Neural progenitor cell (in vitro differentiated cells): ENCODE measurements at regions not wholly inside any gene's neighbourhood (a gene's known extent, or its start where the extent isn't known, plus 50 kb on each side); places are given as distances from the start of the nearest gene placed in this dataset.

Experiments
- DNase-seq: peaks from one replicate; pipeline ENCODE4 v3.0.0-alpha.2; 2016; ENCODE audit warnings: low spot score
- H2AFZ ChIP-seq: fragments of 200-600 bp; sonication (generic); replicated peaks from 2 replicates; pipeline ENCODE4 v1.6.1; 2016; ENCODE audit warnings: antibody characterized with exemption
- H3F3A ChIP-seq: fragments of 200-600 bp; sonication (generic); 2 replicates; pipeline ENCODE4 v1.6.1; 2016; ENCODE audit warnings: antibody characterized with exemption, low read depth
- H3K27ac ChIP-seq: fragments of 200-600 bp; sonication (generic); 2 replicates; pipeline ENCODE4 v1.5.1; 2016; ENCODE audit warnings: mild to moderate bottlenecking
- H3K27me3 ChIP-seq: fragments of 200-600 bp; sonication (generic); 2 replicates; pipeline ENCODE4 v1.6.1; 2016; ENCODE audit warnings: mild to moderate bottlenecking, moderate library complexity
- H3K36me3 ChIP-seq: fragments of 200-600 bp; sonication (generic); 2 replicates; pipeline ENCODE4 v1.5.1; 2016
- H3K4me1 ChIP-seq: fragments of 200-600 bp; sonication (generic); 2 replicates; pipeline ENCODE4 v1.6.1; 2016; ENCODE audit warnings: mixed run types
- H3K4me2 ChIP-seq: fragments of 200-600 bp; sonication (generic); 2 replicates; pipeline ENCODE4 v1.6.1; 2016
- H3K4me3 ChIP-seq: fragments of 200-600 bp; sonication (generic); 2 replicates; pipeline ENCODE4 v1.5.1; 2016
- H3K79me2 ChIP-seq: fragments of 200-600 bp; sonication (generic); 2 replicates; pipeline ENCODE4 v1.6.1; 2016; ENCODE audit warnings: low read depth
- H3K9ac ChIP-seq: fragments of 200-600 bp; sonication (generic); 2 replicates; pipeline ENCODE4 v1.6.1; 2016
- H3K9me3 ChIP-seq: fragments of 200-600 bp; sonication (generic); 2 replicates; pipeline ENCODE4 v1.5.1; 2016; ENCODE audit warnings: low read depth
- H4K20me1 ChIP-seq: fragments of 200-600 bp; sonication (generic); 2 replicates; pipeline ENCODE4 v1.6.1; 2016; ENCODE audit warnings: low read depth
- H3K27ac Mint-ChIP-seq: 3 replicates; pipeline ENCODE4 v1.8.0; 2021; ENCODE audit warnings: mixed read lengths
- H3K27me3 Mint-ChIP-seq: 2 replicates; pipeline ENCODE4 v1.8.0; 2022; ENCODE audit warnings: low read depth, mild to moderate bottlenecking, inconsistent platforms, moderate library complexity, mixed read lengths; ENCODE audit not compliant: insufficient read depth
- H3K36me3 Mint-ChIP-seq: 3 replicates; pipeline ENCODE4 v1.8.0; 2021; ENCODE audit warnings: mixed read lengths
- H3K4me1 Mint-ChIP-seq: 3 replicates; pipeline ENCODE4 v1.8.0; 2021; ENCODE audit warnings: mixed read lengths
- H3K4me3 Mint-ChIP-seq: 3 replicates; pipeline ENCODE4 v1.8.0; 2021; ENCODE audit warnings: mild to moderate bottlenecking, moderate library complexity, mixed read lengths
- H3K9me3 Mint-ChIP-seq: 3 replicates; pipeline ENCODE4 v1.8.0; 2020; ENCODE audit warnings: mixed read lengths
- EZH2 ChIP-seq: fragments of 200-600 bp; sonication (generic); IDR thresholded peaks from 2 replicates; pipeline ENCODE4 v1.6.1; 2017; ENCODE audit warnings: antibody characterized with exemption, mild to moderate bottlenecking, moderate library complexity
- EZH2phosphoT487 ChIP-seq: fragments of 200-600 bp; sonication (generic); IDR thresholded peaks from 2 replicates; pipeline ENCODE4 v1.6.1; 2017; ENCODE audit warnings: antibody characterized with exemption
- TF ChIP-seq, protein P1 (sequence below): fragments of 200-600 bp; sonication (generic); IDR thresholded peaks from 2 replicates; pipeline ENCODE4 v1.5.1; 2017; ENCODE audit warnings: antibody characterized with exemption, mild to moderate bottlenecking

DNA sequence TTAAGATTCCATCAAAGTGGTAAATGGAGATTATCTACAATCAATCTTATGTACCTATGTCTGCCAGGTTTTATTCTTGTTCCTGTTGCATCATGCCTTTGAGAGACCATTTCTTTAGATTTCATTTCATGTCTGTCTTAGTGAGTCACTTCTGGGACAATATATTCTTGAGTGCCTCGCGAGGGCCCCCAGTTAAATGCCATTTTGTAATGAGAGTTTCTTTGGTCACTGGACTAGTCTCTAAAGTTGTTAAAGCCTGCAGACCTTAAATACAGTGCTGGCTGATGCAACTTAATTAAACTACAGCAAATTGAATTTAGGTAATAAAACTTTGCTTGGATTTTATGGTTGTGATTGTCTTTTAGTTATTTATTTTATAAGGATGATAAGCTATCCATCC, 87.2 kb upstream of the PITX2 start:
- no peaks in the 10 kb centered on the region for H3K4me1 ChIP-seq
- H3K4me2 ChIP-seq, result no peak overlapping the region
- H2AFZ ChIP-seq, result no peak overlapping the region
- no peaks in the 10 kb centered on the region for H3K4me1 Mint-ChIP-seq
- peaks cover 3% of the 10 kb centered on the region for H3K9me3 Mint-ChIP-seq
- no peak overlapping the region for H3K27ac ChIP-seq
- H3F3A ChIP-seq, result no peaks in the 10 kb centered on the region
- H3K4me3 Mint-ChIP-seq, result no peak overlapping the region
- no peaks in the 10 kb centered on the region for H3K27me3 ChIP-seq
- H3K27me3 Mint-ChIP-seq, result peaks cover 4% of the 10 kb centered on the region
- H3K9me3 ChIP-seq, result no peaks in the 10 kb centered on the region
- no peak overlapping the region for H3K4me3 ChIP-seq
- H4K20me1 ChIP-seq, result no peaks in the 10 kb centered on the region
- no peak overlapping the region for H3K9ac ChIP-seq
- TF ChIP-seq, protein P1, sequence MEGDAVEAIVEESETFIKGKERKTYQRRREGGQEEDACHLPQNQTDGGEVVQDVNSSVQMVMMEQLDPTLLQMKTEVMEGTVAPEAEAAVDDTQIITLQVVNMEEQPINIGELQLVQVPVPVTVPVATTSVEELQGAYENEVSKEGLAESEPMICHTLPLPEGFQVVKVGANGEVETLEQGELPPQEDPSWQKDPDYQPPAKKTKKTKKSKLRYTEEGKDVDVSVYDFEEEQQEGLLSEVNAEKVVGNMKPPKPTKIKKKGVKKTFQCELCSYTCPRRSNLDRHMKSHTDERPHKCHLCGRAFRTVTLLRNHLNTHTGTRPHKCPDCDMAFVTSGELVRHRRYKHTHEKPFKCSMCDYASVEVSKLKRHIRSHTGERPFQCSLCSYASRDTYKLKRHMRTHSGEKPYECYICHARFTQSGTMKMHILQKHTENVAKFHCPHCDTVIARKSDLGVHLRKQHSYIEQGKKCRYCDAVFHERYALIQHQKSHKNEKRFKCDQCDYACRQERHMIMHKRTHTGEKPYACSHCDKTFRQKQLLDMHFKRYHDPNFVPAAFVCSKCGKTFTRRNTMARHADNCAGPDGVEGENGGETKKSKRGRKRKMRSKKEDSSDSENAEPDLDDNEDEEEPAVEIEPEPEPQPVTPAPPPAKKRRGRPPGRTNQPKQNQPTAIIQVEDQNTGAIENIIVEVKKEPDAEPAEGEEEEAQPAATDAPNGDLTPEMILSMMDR, result no peak
- TF ChIP-seq EZH2, result no peak
- TF ChIP-seq EZH2phosphoT487, result no peak
- DNase-seq, result no peak
- H3K36me3 ChIP-seq, result no peaks in the 10 kb centered on the region
- H3K79me2 ChIP-seq, result no peaks in the 10 kb centered on the region
- no peaks in the 10 kb centered on the region for H3K36me3 Mint-ChIP-seq
- H3K27ac Mint-ChIP-seq, result no peak overlapping the region

DNA sequence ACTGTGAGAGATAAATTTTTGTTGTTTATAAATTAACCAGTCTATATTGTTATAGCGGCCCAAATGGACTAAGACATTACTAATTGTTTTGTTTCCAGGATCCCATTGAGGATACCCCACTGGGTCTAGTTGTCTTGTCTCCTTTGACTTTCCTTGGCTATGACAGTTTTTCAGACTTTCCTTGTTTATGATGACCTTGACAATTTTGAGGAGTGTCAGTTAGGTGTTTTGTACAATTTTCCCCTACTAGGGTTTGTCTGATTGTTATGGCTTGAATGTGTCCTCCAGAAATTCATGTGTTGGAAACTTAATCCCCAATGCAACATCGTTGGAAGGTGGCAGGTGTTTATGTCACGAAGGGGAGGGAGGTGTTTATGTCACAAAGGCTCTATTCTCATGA, 89.6 kb upstream of the PITX2 start:
- H3K4me3 Mint-ChIP-seq, result no peak overlapping the region
- Histone ChIP-seq H3K27me3 (no peaks in the 10 kb centered on the region), H3K4me3 (no peak overlapping the region), H3K27ac (no peak overlapping the region), H3K4me1 (no peaks in the 10 kb centered on the region), H3K9ac (no peak overlapping the region), H3K9me3 (no peaks in the 10 kb centered on the region), H2AFZ (no peak overlapping the region), H3K36me3 (no peaks in the 10 kb centered on the region), H3K4me2 (no peak overlapping the region), H4K20me1 (no peaks in the 10 kb centered on the region), H3F3A (no peaks in the 10 kb centered on the region), H3K79me2 (no peaks in the 10 kb centered on the region)
- no peak overlapping the region for H3K27ac Mint-ChIP-seq
- peaks cover 2% of the 10 kb centered on the region for H3K27me3 Mint-ChIP-seq
- TF ChIP-seq, protein P1, result no peak
- no peak for TF ChIP-seq EZH2
- no peak for TF ChIP-seq EZH2phosphoT487
- DNase-seq, result no peak
- peaks cover 3% of the 10 kb centered on the region for H3K9me3 Mint-ChIP-seq
- no peaks in the 10 kb centered on the region for H3K4me1 Mint-ChIP-seq
- no peaks in the 10 kb centered on the region for H3K36me3 Mint-ChIP-seq

- no peaks in the 10 kb centered on the region for H3K4me1 Mint-ChIP-seq
- Histone ChIP-seq H3K36me3 (no peaks in the 10 kb centered on the region), H3K9me3 (no peaks in the 10 kb centered on the region), H2AFZ (no peak overlapping the region), H3K9ac (no peak overlapping the region), H3K4me1 (no peaks in the 10 kb centered on the region), H3K79me2 (no peaks in the 10 kb centered on the region), H4K20me1 (no peaks in the 10 kb centered on the region), H3K27ac (no peak overlapping the region), H3K4me2 (no peak overlapping the region), H3K4me3 (no peak overlapping the region), H3F3A (no peaks in the 10 kb centered on the region), H3K27me3 (no peaks in the 10 kb centered on the region)
- H3K9me3 Mint-ChIP-seq, result no peaks in the 10 kb centered on the region
- H3K36me3 Mint-ChIP-seq, result no peaks in the 10 kb centered on the region
- H3K4me3 Mint-ChIP-seq, result no peak overlapping the region
- TF ChIP-seq EZH2phosphoT487, result no peak
- no peak overlapping the region for H3K27ac Mint-ChIP-seq
- DNase-seq, result no peak
- H3K27me3 Mint-ChIP-seq, result no peaks in the 10 kb centered on the region
Measured at GRCh38 chr4:110730318-110730717, 107.4 kb upstream of the PITX2 start.

DNA sequence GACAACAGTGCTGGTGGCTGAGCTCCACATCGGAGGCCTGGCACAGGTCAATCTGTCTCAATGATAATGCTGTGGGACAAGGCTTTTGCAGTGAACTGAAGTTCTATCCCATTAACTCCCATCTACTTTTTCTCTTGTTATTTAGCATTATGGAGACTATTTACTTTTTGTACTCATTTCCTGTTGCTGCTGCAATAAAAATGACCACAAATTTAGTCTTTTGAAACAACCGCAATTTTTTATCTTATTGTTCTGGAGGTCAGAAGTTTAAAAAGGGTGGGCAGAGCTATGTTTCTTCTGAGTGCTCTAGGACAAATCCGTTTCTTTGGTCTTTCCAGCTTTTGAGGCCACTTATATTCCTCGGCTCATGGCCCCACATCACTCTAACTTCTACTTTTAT, 111.0 kb upstream of the PITX2 start:
- H3K36me3 Mint-ChIP-seq, result no peaks in the 10 kb centered on the region
- H3K9me3 ChIP-seq, result no peaks in the 10 kb centered on the region
- H3K4me1 ChIP-seq, result no peaks in the 10 kb centered on the region
- H4K20me1 ChIP-seq, result no peaks in the 10 kb centered on the region
- H3K4me3 ChIP-seq, result no peak overlapping the region
- H3F3A ChIP-seq, result no peaks in the 10 kb centered on the region
- H3K9me3 Mint-ChIP-seq, result no peaks in the 10 kb centered on the region
- H3K4me1 Mint-ChIP-seq, result no peaks in the 10 kb centered on the region
- no peaks in the 10 kb centered on the region for H3K79me2 ChIP-seq
- H3K27me3 Mint-ChIP-seq, result no peaks in the 10 kb centered on the region
- H3K9ac ChIP-seq, result no peak overlapping the region
- no peak overlapping the region for H3K4me3 Mint-ChIP-seq
- TF ChIP-seq EZH2 (no peak), EZH2phosphoT487 (no peak)
- TF ChIP-seq, protein P1, result no peak
- H3K27ac Mint-ChIP-seq, result no peak overlapping the region
- no peaks in the 10 kb centered on the region for H3K36me3 ChIP-seq
- DNase-seq, result no peak
- no peak overlapping the region for H3K4me2 ChIP-seq
- no peaks in the 10 kb centered on the region for H3K27me3 ChIP-seq
- no peak overlapping the region for H2AFZ ChIP-seq
- H3K27ac ChIP-seq, result no peak overlapping the region
